Smooth muscle cell (in vitro differentiated cells): ENCODE measurements at regions not wholly inside any gene's neighbourhood (a gene's known extent, or its start where the extent isn't known, plus 50 kb on each side); places are given as distances from the start of the nearest gene placed in this dataset.

Experiments
- DNase-seq: peaks from one replicate; lab custom pipeline; 2025; ENCODE audit not compliant: unreplicated experiment; lab: John Stamatoyannopoulos, UW
- H2AFZ ChIP-seq: fragments of 200-600 bp; sonication (generic); 2 replicates; pipeline ENCODE4 v1.6.0; 2016; ENCODE audit warnings: antibody characterized with exemption, low read depth, mild to moderate bottlenecking
- H3F3A ChIP-seq: fragments of 200-600 bp; sonication (generic); 2 replicates; pipeline ENCODE4 v1.6.0; 2017; ENCODE audit warnings: antibody characterized with exemption, low read depth
- H3K27ac ChIP-seq: fragments of 200-600 bp; sonication (generic); 2 replicates; pipeline ENCODE4 v1.5.1; 2016; ENCODE audit warnings: low read depth, mild to moderate bottlenecking
- H3K27me3 ChIP-seq: fragments of 200-600 bp; sonication (generic); 2 replicates; pipeline ENCODE4 v1.6.1; 2016; ENCODE audit warnings: low read depth, mild to moderate bottlenecking
- H3K36me3 ChIP-seq: fragments of 200-600 bp; sonication (generic); 2 replicates; pipeline ENCODE4 v1.5.1; 2016; ENCODE audit warnings: low read depth
- H3K4me1 ChIP-seq: fragments of 200-600 bp; sonication (generic); 2 replicates; pipeline ENCODE4 v1.5.1; 2016; ENCODE audit warnings: low read depth
- H3K4me2 ChIP-seq: fragments of 200-600 bp; sonication (generic); 2 replicates; pipeline ENCODE4 v1.6.0; 2016; ENCODE audit warnings: mild to moderate bottlenecking
- H3K4me3 ChIP-seq: fragments of 200-600 bp; sonication (generic); 2 replicates; pipeline ENCODE4 v1.5.1; 2016; ENCODE audit warnings: mild to moderate bottlenecking
- H3K79me2 ChIP-seq: fragments of 200-600 bp; sonication (generic); 2 replicates; pipeline ENCODE4 v1.6.0; 2016; ENCODE audit warnings: low read depth, mild to moderate bottlenecking
- H3K9ac ChIP-seq: fragments of 200-600 bp; sonication (generic); 2 replicates; pipeline ENCODE4 v1.6.0; 2016; ENCODE audit warnings: low read depth
- H3K9me3 ChIP-seq: fragments of 200-600 bp; sonication (generic); replicated peaks from 2 replicates; pipeline ENCODE4 v1.5.1; 2016; ENCODE audit warnings: low read depth
- H4K20me1 ChIP-seq: fragments of 200-600 bp; sonication (generic); 2 replicates; pipeline ENCODE4 v1.6.0; 2016; ENCODE audit warnings: low read depth
- WGBS: methylation state at CpG from one replicate; pipeline ENCODE4 v1.1.7; 2016; ENCODE audit warnings: low lambda C conversion rate; 5-methylcytosine and 5-hydroxymethylcytosine counted together
- TF ChIP-seq, protein P1 (sequence below): fragments of 200-600 bp; sonication (generic); IDR thresholded peaks from 2 replicates; pipeline ENCODE4 v1.5.1; 2017; ENCODE audit warnings: borderline replicate concordance, mild to moderate bottlenecking, antibody characterized with exemption; ENCODE audit not compliant: insufficient read depth, poor library complexity, severe bottlenecking

DNA sequence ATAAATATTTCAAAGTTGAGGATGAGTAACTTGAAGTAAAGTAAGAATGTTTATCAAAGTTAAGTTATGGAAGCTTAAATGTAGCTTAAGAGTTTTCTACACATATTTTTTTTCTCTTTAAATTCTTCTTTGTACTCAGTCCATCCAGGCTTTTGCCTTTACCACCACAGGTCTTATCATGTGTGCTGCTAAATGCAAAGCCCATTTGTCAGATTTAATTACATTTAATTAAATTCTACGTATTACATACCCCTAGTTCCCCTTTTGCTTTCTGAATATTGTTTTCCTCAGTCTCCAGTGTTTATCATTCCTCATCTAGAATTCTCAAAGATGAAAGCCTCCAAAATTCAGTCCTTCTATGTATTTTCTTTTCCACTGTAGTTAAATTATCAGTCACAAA lies 1841.9 kb downstream of the EFNA5 start:
- H3K4me1 ChIP-seq, result no peaks in the 10 kb centered on the region
- no peaks in the 10 kb centered on the region for H3K27me3 ChIP-seq
- no peaks in the 10 kb centered on the region for H3K36me3 ChIP-seq
- H4K20me1 ChIP-seq, result no peaks in the 10 kb centered on the region
- no peak overlapping the region for H3K4me3 ChIP-seq
- no peak overlapping the region for H3K4me2 ChIP-seq
- peak overlapping the region; percentile 70 for H2AFZ ChIP-seq
- TF ChIP-seq, protein P1, sequence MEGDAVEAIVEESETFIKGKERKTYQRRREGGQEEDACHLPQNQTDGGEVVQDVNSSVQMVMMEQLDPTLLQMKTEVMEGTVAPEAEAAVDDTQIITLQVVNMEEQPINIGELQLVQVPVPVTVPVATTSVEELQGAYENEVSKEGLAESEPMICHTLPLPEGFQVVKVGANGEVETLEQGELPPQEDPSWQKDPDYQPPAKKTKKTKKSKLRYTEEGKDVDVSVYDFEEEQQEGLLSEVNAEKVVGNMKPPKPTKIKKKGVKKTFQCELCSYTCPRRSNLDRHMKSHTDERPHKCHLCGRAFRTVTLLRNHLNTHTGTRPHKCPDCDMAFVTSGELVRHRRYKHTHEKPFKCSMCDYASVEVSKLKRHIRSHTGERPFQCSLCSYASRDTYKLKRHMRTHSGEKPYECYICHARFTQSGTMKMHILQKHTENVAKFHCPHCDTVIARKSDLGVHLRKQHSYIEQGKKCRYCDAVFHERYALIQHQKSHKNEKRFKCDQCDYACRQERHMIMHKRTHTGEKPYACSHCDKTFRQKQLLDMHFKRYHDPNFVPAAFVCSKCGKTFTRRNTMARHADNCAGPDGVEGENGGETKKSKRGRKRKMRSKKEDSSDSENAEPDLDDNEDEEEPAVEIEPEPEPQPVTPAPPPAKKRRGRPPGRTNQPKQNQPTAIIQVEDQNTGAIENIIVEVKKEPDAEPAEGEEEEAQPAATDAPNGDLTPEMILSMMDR, result no peak
- H3F3A ChIP-seq, result no peaks in the 10 kb centered on the region
- H3K79me2 ChIP-seq, result no peaks in the 10 kb centered on the region
- no peak overlapping the region for H3K27ac ChIP-seq
- no peak overlapping the region for H3K9ac ChIP-seq
- WGBS, result 47% methylated on average over 1 of the region's 1 CpG
- no peak for DNase-seq
- no peaks in the 10 kb centered on the region for H3K9me3 ChIP-seq

DNA sequence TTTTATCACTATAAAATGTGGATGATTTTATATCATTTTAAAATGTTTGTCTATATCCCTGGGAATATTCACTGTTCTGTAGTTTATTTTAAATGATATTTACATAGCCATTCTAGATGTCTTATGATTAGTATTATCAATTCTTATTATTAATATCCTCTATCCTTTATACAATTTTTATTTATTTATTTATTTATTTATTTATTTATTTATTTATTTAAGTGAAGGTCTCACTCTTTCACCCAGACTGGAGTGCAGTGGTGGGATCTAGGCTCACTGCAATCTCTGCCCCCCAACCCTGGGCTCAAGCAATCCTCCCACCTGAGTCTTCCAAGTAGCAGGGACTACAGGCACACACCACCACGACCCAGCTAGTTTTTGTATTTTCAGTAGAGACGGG lies 1848.9 kb downstream of the EFNA5 start:
- 83% methylated on average over 2 of the region's 2 CpGs for WGBS
- no peak overlapping the region for H2AFZ ChIP-seq
- no peaks in the 10 kb centered on the region for H3F3A ChIP-seq
- H3K9ac ChIP-seq, result no peak overlapping the region
- no peaks in the 10 kb centered on the region for H3K36me3 ChIP-seq
- TF ChIP-seq, protein P1, result no peak
- no peaks in the 10 kb centered on the region for H4K20me1 ChIP-seq
- H3K27ac ChIP-seq, result no peak overlapping the region
- H3K4me2 ChIP-seq, result no peak overlapping the region
- H3K79me2 ChIP-seq, result no peaks in the 10 kb centered on the region
- H3K4me3 ChIP-seq, result no peak overlapping the region
- H3K27me3 ChIP-seq, result no peaks in the 10 kb centered on the region
- DNase-seq, result no peak
- no peaks in the 10 kb centered on the region for H3K4me1 ChIP-seq
- H3K9me3 ChIP-seq, result no peaks in the 10 kb centered on the region

DNA sequence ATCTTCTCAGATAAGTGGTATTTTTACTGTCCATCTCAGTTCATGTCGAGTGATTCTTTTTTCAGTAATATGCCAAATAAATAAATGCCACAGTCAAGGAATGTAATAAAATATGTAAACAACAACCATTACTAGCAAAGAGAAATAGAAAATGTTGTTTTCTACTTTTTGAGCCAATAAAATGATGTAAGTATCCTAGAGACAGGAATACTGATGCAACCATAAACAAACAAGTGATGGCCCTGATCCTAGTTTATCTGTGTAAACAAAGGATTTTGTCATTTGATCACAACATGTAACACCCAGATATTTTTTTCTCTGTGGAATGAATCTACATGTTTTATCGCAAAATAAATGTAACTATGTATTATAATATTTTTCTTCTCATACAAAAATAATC lies 1852.8 kb downstream of the EFNA5 start:
- Histone ChIP-seq H3K79me2 (no peaks in the 10 kb centered on the region), H3K36me3 (no peaks in the 10 kb centered on the region), H3K4me1 (no peaks in the 10 kb centered on the region), H3K27me3 (no peaks in the 10 kb centered on the region), H3K27ac (no peak overlapping the region), H4K20me1 (no peaks in the 10 kb centered on the region), H2AFZ (peak overlapping the region; percentile 40), H3F3A (no peaks in the 10 kb centered on the region), H3K4me3 (no peak overlapping the region), H3K4me2 (no peak overlapping the region), H3K9ac (no peak overlapping the region), H3K9me3 (no peaks in the 10 kb centered on the region)
- no peak for DNase-seq
- TF ChIP-seq, protein P1, result no peak
- WGBS, result 77% methylated on average over 2 of the region's 2 CpGs

DNA sequence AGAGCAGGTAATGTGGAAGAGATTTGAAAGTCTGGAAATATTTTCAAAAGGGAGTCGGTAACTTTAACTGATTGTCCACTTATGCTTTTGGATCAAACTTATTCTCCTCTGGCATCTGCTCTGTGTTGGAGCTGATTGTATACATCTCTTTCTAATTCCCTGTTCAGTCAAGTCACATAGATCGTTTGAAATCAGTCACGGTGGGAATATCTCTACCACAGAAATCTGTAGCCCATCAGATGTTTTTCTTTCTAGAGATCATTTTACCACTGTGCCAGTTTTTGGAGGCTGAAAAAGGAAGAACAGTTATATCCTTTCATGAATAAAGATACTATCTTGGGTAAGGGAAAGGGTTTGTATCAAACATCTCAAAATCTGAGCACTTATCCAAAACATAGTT lies 1853.3 kb downstream of the EFNA5 start:
- Histone ChIP-seq H3K79me2 (no peaks in the 10 kb centered on the region), H3K4me3 (no peak overlapping the region), H3K9ac (no peak overlapping the region), H3K9me3 (no peaks in the 10 kb centered on the region), H4K20me1 (no peaks in the 10 kb centered on the region), H3K27me3 (no peaks in the 10 kb centered on the region), H2AFZ (peak overlapping the region; percentile 40), H3K4me2 (no peak overlapping the region), H3F3A (no peaks in the 10 kb centered on the region), H3K4me1 (no peaks in the 10 kb centered on the region), H3K36me3 (no peaks in the 10 kb centered on the region), H3K27ac (no peak overlapping the region)
- no peak for DNase-seq
- TF ChIP-seq, protein P1, result no peak
- 83% methylated on average over 3 of the region's 3 CpGs for WGBS
